ENCODE measurements at regions not wholly inside any gene's neighbourhood (a gene's known extent, or its start where the extent isn't known, plus 50 kb on each side); places are given as distances from the start of the nearest gene placed in this dataset.

DNA sequence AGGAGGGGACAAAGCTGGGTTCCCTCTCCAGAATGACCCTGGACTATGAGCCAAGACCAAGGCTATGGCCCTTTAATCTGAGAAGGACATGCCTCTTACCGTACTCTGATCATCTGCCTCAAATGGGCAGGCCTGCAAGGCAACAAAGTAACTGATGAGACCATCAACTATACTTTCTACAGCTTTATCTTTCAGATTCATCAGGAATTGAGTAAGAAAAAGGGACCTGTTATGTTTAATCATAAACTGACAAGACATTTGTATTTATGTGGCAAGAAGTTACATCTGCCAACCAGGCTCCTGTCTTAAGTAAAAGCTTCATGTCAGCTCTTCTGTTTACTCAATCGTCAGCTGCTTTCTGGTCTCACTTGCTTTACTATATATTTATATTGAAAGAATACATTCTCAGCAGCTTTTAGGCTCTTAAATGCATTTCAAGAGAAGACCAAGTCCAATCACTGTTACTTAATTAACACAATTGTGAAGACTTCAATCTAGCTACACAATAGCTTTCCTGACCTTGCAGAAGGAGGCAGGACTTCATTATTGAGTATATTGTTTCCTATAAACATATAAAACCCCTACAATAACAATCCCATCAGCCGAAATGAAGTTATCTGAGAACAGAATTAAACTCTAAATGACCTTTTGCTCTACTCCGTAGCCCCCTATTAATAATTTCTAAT, 163.8 kb downstream of the ETAA1 start:
- Histone ChIP-seq H3K4me2 (ENCODE audit: control insufficient read depth, insufficient read depth) (no peak overlapping the region), H4K20me1 (ENCODE audit: control insufficient read depth, insufficient read depth) (no peaks in the 10 kb centered on the region), H3K9me3 (replicated peaks; ENCODE audit: control insufficient read depth, insufficient read depth, low read length) (no peaks in the 10 kb centered on the region), H3K27me3 (replicated peaks in 1 of 2; ENCODE audit: control insufficient read depth in 2 of 2, insufficient read depth in 2 of 2, low read length in 1 of 2) (no peaks in the 10 kb centered on the region), H3K4me1 (ENCODE audit: control insufficient read depth, insufficient read depth, low read length) (no peaks in the 10 kb centered on the region), H3K4me3 (no peak overlapping the region), H3K9ac (ENCODE audit: control insufficient read depth, insufficient read depth, low read length) (no peak overlapping the region), H3K79me2 (ENCODE audit: control insufficient read depth, insufficient read depth, low read length) (no peaks in the 10 kb centered on the region), H3K27ac (ENCODE audit: control insufficient read depth, insufficient read depth) (no peak overlapping the region), H2AFZ (ENCODE audit: control insufficient read depth, low read depth, low read length) (no peak overlapping the region), H3K36me3 (ENCODE audit: control insufficient read depth in 2 of 2, insufficient read depth in 2 of 2, low read length in 1 of 2) (no peaks in the 10 kb centered on the region)
- CTCF ChIA-PET = interaction anchor here (0.9 kb wide), 1 partner anchor 10 kb away, joined by 3 read pairs; no protein-coding TSS in a partner anchor
- BruUV-seq (replicated peaks) = no TSS peak
- no peak for DNase-seq (ENCODE audit: low read depth, low spot score)
- RAD21 ChIA-PET (ENCODE audit: unreplicated experiment) = no interaction called here
- intact Hi-C loops (cut with micrococcal nuclease; ENCODE audit: unreplicated experiment) (no loop called here), in situ Hi-C loops (cut with MboI) (no loop called here)
- no peak for ATAC-seq
- SMC1A ChIA-PET (ENCODE audit: uncharacterized antibody, unreplicated experiment) = interaction anchor here (0.7 kb wide), 1 partner anchor 10 kb away, joined by 3 read pairs; no protein-coding TSS in a partner anchor
- POLR2A ChIA-PET = no interaction called here
- no peak for FAIRE-seq
- 26% methylated on average over 4 of the region's 4 CpGs for WGBS (ENCODE audit: insufficient coverage, insufficient replicate concordance, low lambda C conversion rate, missing lambda C conversion rate)
- no peak for TF ChIP-seq ASH2L (IDR thresholded peaks at IDR 0.05; ENCODE audit: borderline replicate concordance, low read depth)
- TF ChIP-seq SREBF2 (IDR thresholded peaks at IDR 0.05; ENCODE audit: low read length) = no peak
- no peak for TF ChIP-seq PAX5 (IDR thresholded peaks at IDR 0.05; ENCODE audit: borderline replicate concordance, low read depth, low read length)
- TF ChIP-seq, protein P1, sequence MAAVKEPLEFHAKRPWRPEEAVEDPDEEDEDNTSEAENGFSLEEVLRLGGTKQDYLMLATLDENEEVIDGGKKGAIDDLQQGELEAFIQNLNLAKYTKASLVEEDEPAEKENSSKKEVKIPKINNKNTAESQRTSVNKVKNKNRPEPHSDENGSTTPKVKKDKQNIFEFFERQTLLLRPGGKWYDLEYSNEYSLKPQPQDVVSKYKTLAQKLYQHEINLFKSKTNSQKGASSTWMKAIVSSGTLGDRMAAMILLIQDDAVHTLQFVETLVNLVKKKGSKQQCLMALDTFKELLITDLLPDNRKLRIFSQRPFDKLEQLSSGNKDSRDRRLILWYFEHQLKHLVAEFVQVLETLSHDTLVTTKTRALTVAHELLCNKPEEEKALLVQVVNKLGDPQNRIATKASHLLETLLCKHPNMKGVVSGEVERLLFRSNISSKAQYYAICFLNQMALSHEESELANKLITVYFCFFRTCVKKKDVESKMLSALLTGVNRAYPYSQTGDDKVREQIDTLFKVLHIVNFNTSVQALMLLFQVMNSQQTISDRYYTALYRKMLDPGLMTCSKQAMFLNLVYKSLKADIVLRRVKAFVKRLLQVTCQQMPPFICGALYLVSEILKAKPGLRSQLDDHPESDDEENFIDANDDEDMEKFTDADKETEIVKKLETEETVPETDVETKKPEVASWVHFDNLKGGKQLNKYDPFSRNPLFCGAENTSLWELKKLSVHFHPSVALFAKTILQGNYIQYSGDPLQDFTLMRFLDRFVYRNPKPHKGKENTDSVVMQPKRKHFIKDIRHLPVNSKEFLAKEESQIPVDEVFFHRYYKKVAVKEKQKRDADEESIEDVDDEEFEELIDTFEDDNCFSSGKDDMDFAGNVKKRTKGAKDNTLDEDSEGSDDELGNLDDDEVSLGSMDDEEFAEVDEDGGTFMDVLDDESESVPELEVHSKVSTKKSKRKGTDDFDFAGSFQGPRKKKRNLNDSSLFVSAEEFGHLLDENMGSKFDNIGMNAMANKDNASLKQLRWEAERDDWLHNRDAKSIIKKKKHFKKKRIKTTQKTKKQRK (IDR thresholded peaks at IDR 0.05; ENCODE audit: low read depth, low read length) = no peak
- no peak for TF ChIP-seq NRF1 (conservative IDR thresholded peaks at IDR 0.05; ENCODE audit: low read depth, low read length)
- no peak for TF ChIP-seq SIX5 (IDR thresholded peaks at IDR 0.05; ENCODE audit: low read depth, low read length, severe bottlenecking)
- TF ChIP-seq, protein P2, sequence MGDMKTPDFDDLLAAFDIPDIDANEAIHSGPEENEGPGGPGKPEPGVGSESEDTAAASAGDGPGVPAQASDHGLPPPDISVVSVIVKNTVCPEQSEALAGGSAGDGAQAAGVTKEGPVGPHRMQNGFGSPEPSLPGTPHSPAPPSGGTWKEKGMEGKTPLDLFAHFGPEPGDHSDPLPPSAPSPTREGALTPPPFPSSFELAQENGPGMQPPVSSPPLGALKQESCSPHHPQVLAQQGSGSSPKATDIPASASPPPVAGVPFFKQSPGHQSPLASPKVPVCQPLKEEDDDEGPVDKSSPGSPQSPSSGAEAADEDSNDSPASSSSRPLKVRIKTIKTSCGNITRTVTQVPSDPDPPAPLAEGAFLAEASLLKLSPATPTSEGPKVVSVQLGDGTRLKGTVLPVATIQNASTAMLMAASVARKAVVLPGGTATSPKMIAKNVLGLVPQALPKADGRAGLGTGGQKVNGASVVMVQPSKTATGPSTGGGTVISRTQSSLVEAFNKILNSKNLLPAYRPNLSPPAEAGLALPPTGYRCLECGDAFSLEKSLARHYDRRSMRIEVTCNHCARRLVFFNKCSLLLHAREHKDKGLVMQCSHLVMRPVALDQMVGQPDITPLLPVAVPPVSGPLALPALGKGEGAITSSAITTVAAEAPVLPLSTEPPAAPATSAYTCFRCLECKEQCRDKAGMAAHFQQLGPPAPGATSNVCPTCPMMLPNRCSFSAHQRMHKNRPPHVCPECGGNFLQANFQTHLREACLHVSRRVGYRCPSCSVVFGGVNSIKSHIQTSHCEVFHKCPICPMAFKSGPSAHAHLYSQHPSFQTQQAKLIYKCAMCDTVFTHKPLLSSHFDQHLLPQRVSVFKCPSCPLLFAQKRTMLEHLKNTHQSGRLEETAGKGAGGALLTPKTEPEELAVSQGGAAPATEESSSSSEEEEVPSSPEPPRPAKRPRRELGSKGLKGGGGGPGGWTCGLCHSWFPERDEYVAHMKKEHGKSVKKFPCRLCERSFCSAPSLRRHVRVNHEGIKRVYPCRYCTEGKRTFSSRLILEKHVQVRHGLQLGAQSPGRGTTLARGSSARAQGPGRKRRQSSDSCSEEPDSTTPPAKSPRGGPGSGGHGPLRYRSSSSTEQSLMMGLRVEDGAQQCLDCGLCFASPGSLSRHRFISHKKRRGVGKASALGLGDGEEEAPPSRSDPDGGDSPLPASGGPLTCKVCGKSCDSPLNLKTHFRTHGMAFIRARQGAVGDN (IDR thresholded peaks at IDR 0.05) = no peak
- TF ChIP-seq TCF3 (IDR thresholded peaks at IDR 0.05; ENCODE audit: borderline replicate concordance, insufficient read depth, low read depth, low read length) = no peak
- no peak for TF ChIP-seq ZBED1 (IDR thresholded peaks at IDR 0.05; ENCODE audit: borderline replicate concordance)
- no peak for TF ChIP-seq NFYB (IDR thresholded peaks at IDR 0.05; ENCODE audit: insufficient read depth, low read depth, low read length)
- TF ChIP-seq KLF5 (IDR thresholded peaks at IDR 0.05; ENCODE audit: partially characterized antibody) = no peak
- TF ChIP-seq MTA2 (IDR thresholded peaks at IDR 0.05; ENCODE audit: low read depth) = no peak

All from GM12878 (cell line).